ENCODE measurements at regions not wholly inside any gene's neighbourhood (a gene's known extent, or its start where the extent isn't known, plus 50 kb on each side); places are given as distances from the start of the nearest gene placed in this dataset.

DNA sequence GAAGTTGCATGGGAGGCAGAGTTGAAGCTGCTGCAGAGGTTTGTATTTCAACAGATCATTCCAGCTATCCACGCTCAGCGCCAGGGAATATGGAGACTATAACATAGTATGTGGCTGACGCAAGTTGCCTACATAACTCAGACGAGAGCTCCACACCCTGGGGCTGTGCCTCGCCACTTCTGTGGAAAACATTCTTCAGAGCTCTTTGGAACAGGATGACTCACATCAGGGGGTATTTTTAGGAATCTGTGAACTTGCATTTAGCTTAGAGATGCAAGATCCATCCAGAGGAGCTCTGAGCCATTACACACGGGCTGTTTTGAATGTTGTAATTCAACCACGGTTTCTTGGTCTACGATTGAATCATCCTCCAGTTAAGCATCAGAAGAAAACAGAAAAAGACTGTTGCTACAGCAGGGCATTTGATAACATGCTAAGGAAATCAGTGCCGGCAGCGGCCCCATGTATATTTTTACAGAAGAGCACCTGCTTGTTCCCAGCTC is 481.5 kb upstream of the AKR1E2 start:
- no peak for DNase-seq (ENCODE audit: extremely low spot score)
- ChIA-PET POLR2A (no interaction called here), CTCF (interaction anchor here (1.1 kb wide), 2 partner anchors 12 to 75 kb away, joined by 3 read pairs; no protein-coding TSS in a partner anchor)
- TF ChIP-seq, protein P1, sequence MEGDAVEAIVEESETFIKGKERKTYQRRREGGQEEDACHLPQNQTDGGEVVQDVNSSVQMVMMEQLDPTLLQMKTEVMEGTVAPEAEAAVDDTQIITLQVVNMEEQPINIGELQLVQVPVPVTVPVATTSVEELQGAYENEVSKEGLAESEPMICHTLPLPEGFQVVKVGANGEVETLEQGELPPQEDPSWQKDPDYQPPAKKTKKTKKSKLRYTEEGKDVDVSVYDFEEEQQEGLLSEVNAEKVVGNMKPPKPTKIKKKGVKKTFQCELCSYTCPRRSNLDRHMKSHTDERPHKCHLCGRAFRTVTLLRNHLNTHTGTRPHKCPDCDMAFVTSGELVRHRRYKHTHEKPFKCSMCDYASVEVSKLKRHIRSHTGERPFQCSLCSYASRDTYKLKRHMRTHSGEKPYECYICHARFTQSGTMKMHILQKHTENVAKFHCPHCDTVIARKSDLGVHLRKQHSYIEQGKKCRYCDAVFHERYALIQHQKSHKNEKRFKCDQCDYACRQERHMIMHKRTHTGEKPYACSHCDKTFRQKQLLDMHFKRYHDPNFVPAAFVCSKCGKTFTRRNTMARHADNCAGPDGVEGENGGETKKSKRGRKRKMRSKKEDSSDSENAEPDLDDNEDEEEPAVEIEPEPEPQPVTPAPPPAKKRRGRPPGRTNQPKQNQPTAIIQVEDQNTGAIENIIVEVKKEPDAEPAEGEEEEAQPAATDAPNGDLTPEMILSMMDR (IDR thresholded peaks at IDR 0.05; ENCODE audit: control extremely low read depth, extremely low read depth, low read depth, missing control alignments) = no peak

DNA sequence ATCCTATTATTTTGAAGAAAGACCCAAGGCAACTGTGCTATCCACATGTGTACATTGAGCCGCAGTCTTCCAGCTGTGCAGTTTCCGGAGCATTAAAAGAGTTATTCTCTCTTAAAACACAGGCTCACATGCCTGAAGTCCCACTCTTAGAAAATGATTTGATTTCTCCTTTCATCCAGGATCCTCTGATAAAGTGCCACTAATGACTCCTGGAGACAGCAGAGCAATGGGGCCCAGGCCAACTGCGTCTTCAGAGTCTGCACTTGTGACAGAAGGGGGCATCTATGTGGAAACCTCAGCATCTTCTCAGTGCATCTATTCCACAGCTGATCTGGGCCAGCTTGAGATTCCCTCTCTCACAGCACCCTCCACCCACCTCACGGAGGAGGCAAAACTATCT is 482.1 kb upstream of the AKR1E2 start:
- CTCF ChIA-PET = interaction anchor here (0.7 to 1.1 kb wide), 3 partner anchors 11 to 76 kb away, joined by 3 read pairs; no protein-coding TSS in a partner anchor
- POLR2A ChIA-PET = no interaction called here
- no peak for DNase-seq (ENCODE audit: extremely low spot score)
- TF ChIP-seq, protein P1 (IDR thresholded peaks at IDR 0.05; ENCODE audit: control extremely low read depth, extremely low read depth, low read depth, missing control alignments) = no peak

DNA sequence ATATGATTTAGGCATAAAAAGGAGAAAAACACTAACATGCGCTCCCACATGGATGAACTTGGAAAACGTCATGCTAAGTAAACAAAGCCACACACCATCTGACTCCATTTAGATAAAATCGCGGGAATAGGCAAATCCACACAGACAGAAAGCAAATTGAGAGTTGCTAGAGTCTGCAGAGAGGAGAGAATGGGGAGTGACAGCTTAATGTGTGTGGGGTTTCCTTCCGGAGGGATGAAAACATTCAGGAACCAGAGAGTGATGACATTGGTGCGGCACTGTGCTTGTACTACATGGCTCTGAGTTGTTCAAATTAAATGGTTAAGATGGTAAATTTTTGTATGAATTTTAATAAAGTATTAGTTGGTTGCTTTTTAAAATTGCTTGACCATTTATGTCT is 482.9 kb upstream of the AKR1E2 start:
- POLR2A ChIA-PET = no interaction called here
- TF ChIP-seq, protein P1 (IDR thresholded peaks at IDR 0.05; ENCODE audit: control extremely low read depth, extremely low read depth, low read depth, missing control alignments) = no peak
- CTCF ChIA-PET = interaction anchor here (0.7 kb wide), 1 partner anchor 11 kb away, joined by 3 read pairs; no protein-coding TSS in a partner anchor
- no peak for DNase-seq (ENCODE audit: extremely low spot score)

DNA sequence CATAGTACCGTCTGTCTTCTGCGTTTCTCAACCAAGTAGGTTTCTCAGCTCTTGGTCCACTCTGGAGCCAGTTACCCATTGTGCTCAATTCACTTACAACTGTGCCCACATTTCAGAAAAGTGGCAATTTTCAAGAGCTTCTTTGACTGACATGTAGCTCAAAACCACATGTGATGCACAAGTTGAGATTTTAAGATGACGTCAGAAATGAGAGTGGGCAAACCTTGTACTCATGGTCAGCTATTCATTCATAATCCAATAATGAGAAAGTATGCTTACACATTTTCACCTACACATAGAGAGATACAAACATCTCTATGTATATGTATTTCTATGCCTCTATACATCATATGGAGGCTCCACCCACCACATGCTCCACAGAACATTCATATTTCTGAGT is 487.2 kb upstream of the AKR1E2 start:
- POLR2A ChIA-PET = no interaction called here
- DNase-seq (ENCODE audit: extremely low spot score) = no peak
- TF ChIP-seq, protein P1 (IDR thresholded peaks at IDR 0.05; ENCODE audit: control extremely low read depth, extremely low read depth, low read depth, missing control alignments) = no peak
- CTCF ChIA-PET = interaction anchor here (1.0 to 1.6 kb wide), 4 partner anchors 14 to 156 kb away, joined by 3 to 4 read pairs (median 3); no protein-coding TSS in a partner anchor

DNA sequence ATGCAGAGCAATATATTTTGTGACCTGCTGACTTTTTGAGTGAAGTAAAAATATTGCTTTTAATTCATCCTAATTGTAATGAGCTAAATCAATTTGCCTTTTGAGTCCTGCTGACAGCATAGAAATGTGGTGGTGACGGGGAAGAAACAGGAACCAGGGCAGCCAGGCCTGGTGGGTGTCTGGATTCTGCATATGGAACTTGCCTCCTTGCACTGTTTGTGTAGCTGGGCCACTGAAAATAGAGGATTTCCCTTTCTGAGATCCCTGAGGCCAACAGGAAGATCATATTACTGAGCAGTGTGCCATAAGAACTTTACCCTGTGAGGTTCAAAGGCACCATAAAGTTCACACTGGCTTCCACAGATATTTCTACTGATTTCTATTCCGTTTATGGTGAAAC is 488.4 kb upstream of the AKR1E2 start:
- ChIA-PET CTCF (interaction anchor here (1.2 to 1.6 kb wide), 2 partner anchors 15 to 21 kb away, joined by 3 to 4 read pairs; no protein-coding TSS in a partner anchor), POLR2A (no interaction called here)
- DNase-seq (ENCODE audit: extremely low spot score) = no peak
- TF ChIP-seq, protein P1 (IDR thresholded peaks at IDR 0.05; ENCODE audit: control extremely low read depth, extremely low read depth, low read depth, missing control alignments) = no peak

DNA sequence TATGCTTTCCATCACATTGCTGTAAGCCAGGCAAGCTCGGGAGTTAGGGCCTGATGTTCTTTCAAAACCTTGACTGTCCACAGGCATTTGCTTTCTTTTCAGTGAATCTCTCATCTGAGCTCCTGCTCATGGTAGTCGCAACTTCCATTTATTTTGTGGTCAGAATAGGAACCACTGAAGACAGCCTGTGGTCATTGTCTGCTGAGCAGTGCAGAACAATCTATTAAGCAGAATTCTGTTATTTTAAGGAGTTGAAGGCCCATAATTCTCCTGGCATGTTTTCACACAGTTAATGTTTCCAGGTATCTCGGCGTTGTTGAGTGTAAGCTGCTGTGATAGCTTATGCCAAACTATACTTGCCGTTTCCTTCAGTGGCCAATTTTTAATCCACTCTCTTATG is 491.1 kb upstream of the AKR1E2 start:
- DNase-seq (ENCODE audit: extremely low spot score) = no peak
- ChIA-PET CTCF (interaction anchor here (0.9 kb wide), 1 partner anchor 114 kb away, joined by 3 read pairs; no protein-coding TSS in a partner anchor), POLR2A (no interaction called here)
- TF ChIP-seq, protein P1 (IDR thresholded peaks at IDR 0.05; ENCODE audit: control extremely low read depth, extremely low read depth, low read depth, missing control alignments) = no peak

All from GM10248 (cell line).